ENCODE measurements at regions not wholly inside any gene's neighbourhood (a gene's known extent, or its start where the extent isn't known, plus 50 kb on each side); places are given as distances from the start of the nearest gene placed in this dataset.

DNA sequence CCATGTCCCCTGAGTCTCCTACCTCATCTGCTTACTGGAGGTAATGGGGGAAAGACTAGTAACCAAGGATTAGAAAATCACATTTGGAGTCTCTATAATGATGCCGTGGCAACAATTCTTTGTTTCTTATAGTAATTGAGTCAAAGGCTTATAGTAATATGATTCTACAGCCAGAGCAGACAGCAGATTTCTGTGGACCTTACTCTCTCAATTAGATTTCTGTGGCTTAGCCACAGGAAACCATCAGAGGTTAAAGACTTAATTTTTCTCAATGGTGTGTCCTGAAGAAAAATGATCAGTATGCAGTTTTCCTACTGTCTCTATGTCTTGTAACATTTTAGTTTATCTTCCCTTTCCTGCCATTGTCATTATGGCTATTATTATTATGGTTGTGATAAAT is 59.3 kb upstream of the CD180 start:
- DNase-seq (ENCODE audit: extremely low spot score in 2 of 2), result no peak
- Histone ChIP-seq H3K27me3 (no peaks in the 10 kb centered on the region), H3K9me3 (no peaks in the 10 kb centered on the region), H3K27ac (peak overlapping the region; percentile 85), H3K4me1 (peaks cover 27% of the 10 kb centered on the region), H3K36me3 (no peaks in the 10 kb centered on the region), H3K4me3 (no peak overlapping the region)
- intact Hi-C loops (cut with DNase I), result no loop called here
- TF ChIP-seq, protein P1, sequence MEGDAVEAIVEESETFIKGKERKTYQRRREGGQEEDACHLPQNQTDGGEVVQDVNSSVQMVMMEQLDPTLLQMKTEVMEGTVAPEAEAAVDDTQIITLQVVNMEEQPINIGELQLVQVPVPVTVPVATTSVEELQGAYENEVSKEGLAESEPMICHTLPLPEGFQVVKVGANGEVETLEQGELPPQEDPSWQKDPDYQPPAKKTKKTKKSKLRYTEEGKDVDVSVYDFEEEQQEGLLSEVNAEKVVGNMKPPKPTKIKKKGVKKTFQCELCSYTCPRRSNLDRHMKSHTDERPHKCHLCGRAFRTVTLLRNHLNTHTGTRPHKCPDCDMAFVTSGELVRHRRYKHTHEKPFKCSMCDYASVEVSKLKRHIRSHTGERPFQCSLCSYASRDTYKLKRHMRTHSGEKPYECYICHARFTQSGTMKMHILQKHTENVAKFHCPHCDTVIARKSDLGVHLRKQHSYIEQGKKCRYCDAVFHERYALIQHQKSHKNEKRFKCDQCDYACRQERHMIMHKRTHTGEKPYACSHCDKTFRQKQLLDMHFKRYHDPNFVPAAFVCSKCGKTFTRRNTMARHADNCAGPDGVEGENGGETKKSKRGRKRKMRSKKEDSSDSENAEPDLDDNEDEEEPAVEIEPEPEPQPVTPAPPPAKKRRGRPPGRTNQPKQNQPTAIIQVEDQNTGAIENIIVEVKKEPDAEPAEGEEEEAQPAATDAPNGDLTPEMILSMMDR (IDR thresholded peaks at IDR 0.05), result no peak
- TF ChIP-seq POLR2A (IDR thresholded peaks at IDR 0.05) (no peak), POLR2AphosphoS5 (IDR thresholded peaks at IDR 0.05; ENCODE audit: insufficient read depth in 1 of 2, low read depth in 1 of 2) (no peak)

DNA sequence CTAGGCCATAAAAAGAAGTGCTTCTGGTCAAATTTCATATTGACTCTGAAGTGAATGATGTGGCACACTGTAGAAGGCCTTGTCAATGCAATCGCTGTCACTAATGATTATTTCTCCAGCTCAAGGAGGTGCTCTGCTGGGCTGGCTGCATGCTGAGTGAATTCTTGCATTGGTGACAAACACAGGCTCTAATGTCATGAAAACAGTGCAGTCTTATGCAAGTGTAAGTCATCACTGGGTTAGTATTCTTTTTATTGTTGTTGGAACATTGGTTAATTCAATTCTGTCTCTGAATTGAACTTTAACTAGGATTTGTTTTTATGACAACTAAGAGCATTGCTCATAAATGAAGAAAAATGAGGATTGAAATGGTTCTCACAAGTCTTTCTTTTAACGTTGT is 57.3 kb upstream of the CD180 start:
- H3K4me1 ChIP-seq, result peaks cover 33% of the 10 kb centered on the region

DNA sequence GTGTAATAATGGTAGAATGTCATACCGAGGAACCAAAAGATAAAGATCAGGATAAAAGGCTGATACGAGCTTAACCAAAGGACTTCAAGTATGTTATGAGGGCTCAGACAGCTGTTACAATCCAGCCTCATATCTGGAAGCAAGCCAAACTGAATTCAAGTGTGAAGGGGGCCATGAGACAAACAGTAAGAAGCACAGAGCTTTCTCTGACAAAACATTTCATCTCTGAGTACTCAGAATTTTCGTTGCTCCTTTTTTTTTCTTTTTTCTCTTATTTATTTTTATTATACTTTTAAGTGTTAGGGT is 52.9 kb upstream of the CD180 start:
- Histone ChIP-seq H3K9me3 (no peaks in the 10 kb centered on the region), H3K4me3 (no peak overlapping the region), H3K4me1 (peaks cover 51% of the 10 kb centered on the region), H3K27ac (peak overlapping the region; percentile 69), H3K27me3 (no peaks in the 10 kb centered on the region), H3K36me3 (no peaks in the 10 kb centered on the region)
- intact Hi-C loops (cut with DNase I), result loop anchor here (10.0 kb wide), 1 partner anchor 1005 kb away; no protein-coding TSS in a partner anchor
- TF ChIP-seq POLR2AphosphoS5 (IDR thresholded peaks at IDR 0.05; ENCODE audit: insufficient read depth in 1 of 2, low read depth in 1 of 2), result no peak
- TF ChIP-seq POLR2A (IDR thresholded peaks at IDR 0.05), result no peak
- TF ChIP-seq, protein P1 (IDR thresholded peaks at IDR 0.05), result no peak
- DNase-seq (ENCODE audit: extremely low spot score in 2 of 2), result no peak

More for the DNA sequence above, 57.3 kb upstream of the CD180 start:
- no peak overlapping the region for H3K4me3 ChIP-seq
- TF ChIP-seq, protein P1 (IDR thresholded peaks at IDR 0.05), result no peak
- peak in 1 of 2 donors; percentile 29 for TF ChIP-seq POLR2AphosphoS5 (IDR thresholded peaks at IDR 0.05; ENCODE audit: insufficient read depth in 1 of 2, low read depth in 1 of 2)
- DNase-seq (ENCODE audit: extremely low spot score in 2 of 2), result no peak
- H3K36me3 ChIP-seq, result no peaks in the 10 kb centered on the region
- no peaks in the 10 kb centered on the region for H3K9me3 ChIP-seq
- H3K27me3 ChIP-seq, result no peaks in the 10 kb centered on the region
- intact Hi-C loops (cut with DNase I), result no loop called here
- H3K27ac ChIP-seq, result peak overlapping the region; percentile 3

DNA sequence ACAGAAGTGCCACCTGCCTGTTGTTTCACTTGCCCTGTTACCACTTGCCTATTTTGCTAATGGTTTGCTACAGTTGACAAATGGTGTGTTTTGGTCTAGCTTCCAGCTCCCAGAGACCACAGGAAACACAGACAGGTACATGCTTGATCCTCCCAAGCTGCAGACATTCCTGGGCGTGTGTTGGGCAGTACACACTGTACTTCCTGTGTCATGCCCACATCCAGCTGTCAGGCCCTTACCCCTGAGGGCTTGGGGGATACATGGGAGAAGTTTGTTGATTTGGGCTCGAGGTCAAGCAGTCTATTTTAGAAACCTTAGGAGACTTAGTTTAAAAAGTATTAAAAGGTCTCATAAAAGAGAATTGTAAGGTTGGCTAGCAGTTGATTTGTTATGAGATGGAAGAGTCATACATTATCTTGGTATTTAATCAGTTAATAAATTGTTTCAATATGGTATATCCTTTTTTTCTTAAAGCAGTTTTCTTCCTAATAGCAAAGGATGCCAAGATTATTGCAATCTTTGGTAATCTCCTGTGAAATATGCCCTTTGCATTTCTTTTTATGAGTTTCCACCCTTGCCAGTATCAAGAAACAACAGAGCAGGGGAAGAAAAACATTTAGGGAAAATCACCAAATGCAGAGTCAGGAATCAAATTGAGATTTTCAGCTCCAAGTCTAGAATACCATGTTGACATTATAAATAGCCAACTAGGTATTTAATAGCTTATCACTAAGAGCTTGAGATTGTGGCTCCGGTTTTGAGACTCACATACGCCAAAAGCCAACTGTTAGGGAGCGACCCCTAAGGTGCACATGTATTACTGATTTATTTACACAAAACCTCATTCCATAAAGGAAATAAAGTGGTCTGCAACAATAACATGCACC is 52.3 kb upstream of the CD180 start:
- Histone ChIP-seq H3K27me3 (no peaks in the 10 kb centered on the region), H3K36me3 (no peaks in the 10 kb centered on the region), H3K4me1 (peaks cover 55% of the 10 kb centered on the region), H3K4me3 (no peak overlapping the region), H3K27ac (peak overlapping the region; percentile 69), H3K9me3 (no peaks in the 10 kb centered on the region)
- intact Hi-C loops (cut with DNase I), result loop anchor here (10.0 kb wide), 1 partner anchor 1006 kb away; no protein-coding TSS in a partner anchor
- TF ChIP-seq POLR2AphosphoS5 (IDR thresholded peaks at IDR 0.05; ENCODE audit: insufficient read depth in 1 of 2, low read depth in 1 of 2) (peak; percentile 28 to 84), POLR2A (IDR thresholded peaks at IDR 0.05) (no peak)
- TF ChIP-seq, protein P1 (IDR thresholded peaks at IDR 0.05), result no peak
- DNase-seq (ENCODE audit: extremely low spot score in 2 of 2), result peak in 1 of 2 donors; percentile 93

Measured in vagina (tissue), 2 donors.